ENCODE measurements at regions not wholly inside any gene's neighbourhood (a gene's known extent, or its start where the extent isn't known, plus 50 kb on each side); places are given as distances from the start of the nearest gene placed in this dataset.

- Histone ChIP-seq H3K36me3 (ENCODE audit: insufficient read depth, low read length) (no peaks in the 10 kb centered on the region), H3K27ac (ENCODE audit: low read depth, low read length, poor library complexity, severe bottlenecking) (no peak overlapping the region), H4K20me1 (ENCODE audit: insufficient read depth, low read length) (no peaks in the 10 kb centered on the region), H3K4me2 (ENCODE audit: low read length) (no peak overlapping the region), H3K4me1 (ENCODE audit: insufficient read depth, low read length, poor library complexity, severe bottlenecking) (no peaks in the 10 kb centered on the region), H3K9me2 (ENCODE audit: insufficient read depth, low read length) (no peaks in the 10 kb centered on the region), H3K4me3 (ENCODE audit: low read depth, low read length, poor library complexity, severe bottlenecking) (no peak overlapping the region), H3K9me3 (ENCODE audit: low read length) (no peaks in the 10 kb centered on the region), H3K79me2 (ENCODE audit: insufficient read depth, low read depth, low read length) (no peaks in the 10 kb centered on the region), H2AFZ (ENCODE audit: low read length) (no peak overlapping the region)
- ChIA-PET CTCF (ENCODE audit: unreplicated experiment) (no interaction called here), POLR2A (no interaction called here)
- intact Hi-C loops (cut with micrococcal nuclease; ENCODE audit: unreplicated experiment), result no loop called here
- no TSS peak for BruUV-seq (replicated peaks)
- no peak for TF ChIP-seq CTCF (conservative IDR thresholded peaks at IDR 0.05; ENCODE audit: low read length)
- no peak for TF ChIP-seq EZH2phosphoT487 (IDR thresholded peaks at IDR 0.05; ENCODE audit: borderline replicate concordance, low read depth, low read length)
- no peak for DNase-seq (ENCODE audit: low spot score)
Observed at GRCh38 chr2:206859330-206859739, 80.0 kb upstream of the CPO start.

- Histone ChIP-seq H2AFZ (ENCODE audit: low read length) (no peak overlapping the region), H3K27ac (ENCODE audit: low read depth, low read length, poor library complexity, severe bottlenecking) (no peak overlapping the region), H3K4me1 (ENCODE audit: insufficient read depth, low read length, poor library complexity, severe bottlenecking) (no peaks in the 10 kb centered on the region), H3K4me3 (ENCODE audit: low read depth, low read length, poor library complexity, severe bottlenecking) (no peak overlapping the region), H3K79me2 (ENCODE audit: insufficient read depth, low read depth, low read length) (no peaks in the 10 kb centered on the region), H4K20me1 (ENCODE audit: insufficient read depth, low read length) (no peaks in the 10 kb centered on the region), H3K36me3 (ENCODE audit: insufficient read depth, low read length) (no peaks in the 10 kb centered on the region), H3K9me3 (ENCODE audit: low read length) (no peaks in the 10 kb centered on the region), H3K4me2 (ENCODE audit: low read length) (no peak overlapping the region), H3K9me2 (ENCODE audit: insufficient read depth, low read length) (no peaks in the 10 kb centered on the region)
- no peak for DNase-seq (ENCODE audit: low spot score)
- POLR2A ChIA-PET, result interaction anchor here (0.6 to 0.7 kb wide), 2 partner anchors 57 to 507 kb away, joined by 3 read pairs; no protein-coding TSS in a partner anchor
- BruUV-seq (replicated peaks), result no TSS peak
- CTCF ChIA-PET (ENCODE audit: unreplicated experiment), result no interaction called here
- TF ChIP-seq CTCF (conservative IDR thresholded peaks at IDR 0.05; ENCODE audit: low read length), result no peak
- TF ChIP-seq EZH2phosphoT487 (IDR thresholded peaks at IDR 0.05; ENCODE audit: borderline replicate concordance, low read depth, low read length), result no peak
- intact Hi-C loops (cut with micrococcal nuclease; ENCODE audit: unreplicated experiment), result no loop called here
Observed at GRCh38 chr2:206863196-206863595, 76.1 kb upstream of the CPO start.

GRCh38 chr2:206863716-206864115, 75.6 kb upstream of the CPO start:
- POLR2A ChIA-PET, result interaction anchor here (0.6 kb wide), 1 partner anchor 57 kb away, joined by 3 read pairs; no protein-coding TSS in a partner anchor

More at GRCh38 chr2:206863716-206864115, 75.6 kb upstream of the CPO start:
- no peak for DNase-seq (ENCODE audit: low spot score)
- BruUV-seq (replicated peaks), result no TSS peak
- intact Hi-C loops (cut with micrococcal nuclease; ENCODE audit: unreplicated experiment), result no loop called here
- Histone ChIP-seq H3K9me3 (ENCODE audit: low read length) (no peaks in the 10 kb centered on the region), H2AFZ (ENCODE audit: low read length) (no peak overlapping the region), H3K9me2 (ENCODE audit: insufficient read depth, low read length) (no peaks in the 10 kb centered on the region), H3K4me2 (ENCODE audit: low read length) (no peak overlapping the region), H3K4me3 (ENCODE audit: low read depth, low read length, poor library complexity, severe bottlenecking) (no peak overlapping the region), H4K20me1 (ENCODE audit: insufficient read depth, low read length) (no peaks in the 10 kb centered on the region), H3K27ac (ENCODE audit: low read depth, low read length, poor library complexity, severe bottlenecking) (no peak overlapping the region), H3K79me2 (ENCODE audit: insufficient read depth, low read depth, low read length) (no peaks in the 10 kb centered on the region), H3K4me1 (ENCODE audit: insufficient read depth, low read length, poor library complexity, severe bottlenecking) (no peaks in the 10 kb centered on the region), H3K36me3 (ENCODE audit: insufficient read depth, low read length) (no peaks in the 10 kb centered on the region)
- CTCF ChIA-PET (ENCODE audit: unreplicated experiment), result no interaction called here
- TF ChIP-seq CTCF (conservative IDR thresholded peaks at IDR 0.05; ENCODE audit: low read length), result no peak
- no peak for TF ChIP-seq EZH2phosphoT487 (IDR thresholded peaks at IDR 0.05; ENCODE audit: borderline replicate concordance, low read depth, low read length)

Data from OCI-LY7 (cell line).